ENCODE measurements at regions not wholly inside any gene's neighbourhood (a gene's known extent, or its start where the extent isn't known, plus 50 kb on each side); places are given as distances from the start of the nearest gene placed in this dataset.
"Not testable (repeated sequence)": the region's sequence is repeated elsewhere in the genome, so short reads cannot be mapped to it uniquely, and the experiment has no call there.

DNA sequence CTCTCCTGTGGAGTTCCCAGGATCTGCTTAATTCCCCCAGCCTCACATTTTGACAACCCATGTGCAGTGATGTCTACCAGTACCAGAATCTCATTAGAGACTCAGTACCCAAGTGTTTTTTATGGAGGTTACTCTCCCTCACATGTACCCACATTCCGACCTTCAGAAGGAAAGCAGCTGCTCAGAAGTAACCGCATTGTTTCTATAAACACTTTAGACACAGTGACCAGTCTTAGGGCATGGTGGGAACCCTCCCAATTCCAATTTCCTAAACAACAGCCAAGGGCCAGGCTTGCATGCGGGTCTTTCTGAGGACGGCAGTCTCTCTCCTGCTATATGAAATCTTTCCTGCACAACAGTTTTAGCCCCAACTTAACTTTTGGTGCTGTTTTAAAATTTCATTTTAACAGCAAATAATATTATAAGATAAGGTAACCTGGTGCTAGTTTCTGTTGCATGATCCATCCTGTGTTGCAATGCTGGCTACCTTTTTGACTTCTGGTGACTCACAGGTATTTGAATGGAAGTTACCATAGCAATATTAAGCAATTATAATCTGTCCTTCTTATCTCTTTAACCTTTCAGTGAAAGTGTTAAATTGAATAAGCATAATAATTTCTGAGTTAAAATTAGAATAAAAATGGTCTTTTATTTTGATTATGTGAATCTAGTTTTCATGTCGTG, 98.3 kb upstream of the THOC3 start:
- not testable (repeated sequence) for H3K4me3 ChIP-seq (ENCODE audit: insufficient read depth, low read depth, low read length); H3K9me3 Mint-ChIP-seq (ENCODE audit: unreplicated experiment); H3K27ac ChIP-seq (ENCODE audit: low read depth, low read length); H3K36me3 ChIP-seq (ENCODE audit: insufficient read depth, low read length); H2AFZ ChIP-seq (ENCODE audit: low read depth, low read length); H3K4me3 Mint-ChIP-seq (ENCODE audit: unreplicated experiment); H3K9me3 ChIP-seq (ENCODE audit: insufficient read depth, low read depth, low read length); H3K27me3 Mint-ChIP-seq (ENCODE audit: low read depth, unreplicated experiment); H3K4me2 ChIP-seq (ENCODE audit: low read length); H3K4me1 ChIP-seq (ENCODE audit: insufficient read depth, low read length); DNase-seq (ENCODE audit: low read depth); H3K27ac Mint-ChIP-seq (ENCODE audit: unreplicated experiment); FAIRE-seq; H3K27me3 ChIP-seq (ENCODE audit: insufficient read depth, low read length); H3K79me2 ChIP-seq (ENCODE audit: insufficient read depth, low read length); H3K4me1 Mint-ChIP-seq (ENCODE audit: low read depth, unreplicated experiment); H3K36me3 Mint-ChIP-seq (ENCODE audit: low read depth, unreplicated experiment); H3K9ac ChIP-seq (ENCODE audit: low read length); H4K20me1 ChIP-seq (ENCODE audit: insufficient read depth, low read length)

GRCh38 chr5:176067162-176067561, 99.0 kb upstream of the THOC3 start:
- H3K9me3 ChIP-seq (ENCODE audit: insufficient read depth, low read depth, low read length); H3K79me2 ChIP-seq (ENCODE audit: insufficient read depth, low read length); H3K36me3 ChIP-seq (ENCODE audit: insufficient read depth, low read length); H3K4me1 Mint-ChIP-seq (ENCODE audit: low read depth, unreplicated experiment); H3K4me2 ChIP-seq (ENCODE audit: low read length); H3K4me3 Mint-ChIP-seq (ENCODE audit: unreplicated experiment); H3K4me1 ChIP-seq (ENCODE audit: insufficient read depth, low read length); H2AFZ ChIP-seq (ENCODE audit: low read depth, low read length); DNase-seq (ENCODE audit: low read depth); H3K36me3 Mint-ChIP-seq (ENCODE audit: low read depth, unreplicated experiment); H3K9me3 Mint-ChIP-seq (ENCODE audit: unreplicated experiment); H4K20me1 ChIP-seq (ENCODE audit: insufficient read depth, low read length); H3K27ac ChIP-seq (ENCODE audit: low read depth, low read length); H3K27me3 Mint-ChIP-seq (ENCODE audit: low read depth, unreplicated experiment); FAIRE-seq; H3K4me3 ChIP-seq (ENCODE audit: insufficient read depth, low read depth, low read length); H3K27me3 ChIP-seq (ENCODE audit: insufficient read depth, low read length); H3K27ac Mint-ChIP-seq (ENCODE audit: unreplicated experiment); H3K9ac ChIP-seq (ENCODE audit: low read length): not testable (repeated sequence)

DNA sequence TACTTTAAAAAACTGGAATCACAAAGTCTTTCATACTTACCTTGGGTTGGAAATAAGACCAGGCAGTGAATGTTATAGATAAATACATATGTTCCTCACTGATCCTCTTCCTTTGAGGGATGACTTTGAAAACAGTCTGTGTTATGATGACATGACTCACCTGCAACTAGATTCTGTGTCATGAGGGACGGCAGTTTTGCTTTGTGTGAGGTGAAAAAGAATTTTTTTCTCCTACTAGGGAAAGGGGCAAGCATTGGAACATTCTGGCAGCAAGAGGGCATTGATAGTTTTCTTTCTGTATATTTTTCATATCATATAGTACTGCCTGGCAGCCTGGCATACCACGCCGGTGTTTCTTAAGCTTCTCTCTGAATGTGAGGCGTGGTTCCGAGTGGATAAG, 99.8 kb upstream of the THOC3 start:
- H3K27me3 ChIP-seq (ENCODE audit: insufficient read depth, low read length); H3K9ac ChIP-seq (ENCODE audit: low read length); H3K36me3 Mint-ChIP-seq (ENCODE audit: low read depth, unreplicated experiment); H4K20me1 ChIP-seq (ENCODE audit: insufficient read depth, low read length); H3K4me1 Mint-ChIP-seq (ENCODE audit: low read depth, unreplicated experiment); H3K9me3 Mint-ChIP-seq (ENCODE audit: unreplicated experiment); H3K4me2 ChIP-seq (ENCODE audit: low read length); H3K27ac ChIP-seq (ENCODE audit: low read depth, low read length); H3K4me1 ChIP-seq (ENCODE audit: insufficient read depth, low read length); DNase-seq (ENCODE audit: low read depth); H3K4me3 ChIP-seq (ENCODE audit: insufficient read depth, low read depth, low read length); H3K4me3 Mint-ChIP-seq (ENCODE audit: unreplicated experiment); FAIRE-seq; H3K36me3 ChIP-seq (ENCODE audit: insufficient read depth, low read length); H2AFZ ChIP-seq (ENCODE audit: low read depth, low read length); H3K27me3 Mint-ChIP-seq (ENCODE audit: low read depth, unreplicated experiment); H3K9me3 ChIP-seq (ENCODE audit: insufficient read depth, low read depth, low read length); H3K79me2 ChIP-seq (ENCODE audit: insufficient read depth, low read length); H3K27ac Mint-ChIP-seq (ENCODE audit: unreplicated experiment): not testable (repeated sequence)

DNA sequence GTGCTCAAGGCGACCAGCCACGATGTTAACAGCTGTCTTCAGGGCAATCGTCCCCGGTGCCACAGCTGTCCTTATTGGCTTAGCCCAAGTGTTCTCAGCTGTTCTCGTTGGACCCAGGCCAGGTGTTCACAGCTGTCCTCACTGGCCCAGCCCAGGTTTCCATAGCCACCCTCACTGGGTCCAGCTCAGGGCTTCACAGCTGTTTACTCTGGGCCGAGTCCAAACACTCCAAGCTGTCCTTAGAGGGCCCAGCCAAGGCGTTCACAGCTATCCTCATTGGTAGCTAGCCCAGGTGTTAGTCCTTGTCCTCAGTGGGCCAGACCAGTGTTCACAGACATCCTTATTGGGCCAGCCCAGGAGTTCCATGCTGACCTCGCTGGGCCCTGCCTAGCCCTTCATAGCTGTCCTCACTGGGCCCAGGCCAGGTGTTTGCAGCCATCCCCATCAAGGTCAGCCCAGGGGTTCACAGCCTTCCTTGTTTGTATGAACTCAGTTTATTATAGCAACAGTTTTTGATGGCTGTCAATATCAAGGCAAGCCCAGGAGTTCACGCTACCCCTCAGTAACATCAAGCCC, 106.0 kb upstream of the THOC3 start:
- DNase-seq (ENCODE audit: low read depth); H3K36me3 Mint-ChIP-seq (ENCODE audit: low read depth, unreplicated experiment): not testable (repeated sequence)

GRCh38 chr5:176083717-176084116, 115.6 kb upstream of the THOC3 start:
- not testable (repeated sequence) for DNase-seq (ENCODE audit: low read depth); H3K36me3 Mint-ChIP-seq (ENCODE audit: low read depth, unreplicated experiment); H3K27ac ChIP-seq (ENCODE audit: low read depth, low read length); FAIRE-seq; H3K9ac ChIP-seq (ENCODE audit: low read length); H3K4me1 Mint-ChIP-seq (ENCODE audit: low read depth, unreplicated experiment); H2AFZ ChIP-seq (ENCODE audit: low read depth, low read length); H3K27me3 ChIP-seq (ENCODE audit: insufficient read depth, low read length); H3K4me3 Mint-ChIP-seq (ENCODE audit: unreplicated experiment); H3K4me2 ChIP-seq (ENCODE audit: low read length); H3K36me3 ChIP-seq (ENCODE audit: insufficient read depth, low read length); H3K9me3 Mint-ChIP-seq (ENCODE audit: unreplicated experiment); H4K20me1 ChIP-seq (ENCODE audit: insufficient read depth, low read length); H3K79me2 ChIP-seq (ENCODE audit: insufficient read depth, low read length); H3K9me3 ChIP-seq (ENCODE audit: insufficient read depth, low read depth, low read length); H3K27me3 Mint-ChIP-seq (ENCODE audit: low read depth, unreplicated experiment); H3K4me1 ChIP-seq (ENCODE audit: insufficient read depth, low read length); H3K4me3 ChIP-seq (ENCODE audit: insufficient read depth, low read depth, low read length); H3K27ac Mint-ChIP-seq (ENCODE audit: unreplicated experiment)

More for the DNA sequence above, 106.0 kb upstream of the THOC3 start:
- H3K36me3 ChIP-seq (ENCODE audit: insufficient read depth, low read length); FAIRE-seq; H3K27ac Mint-ChIP-seq (ENCODE audit: unreplicated experiment); H3K27me3 Mint-ChIP-seq (ENCODE audit: low read depth, unreplicated experiment); H2AFZ ChIP-seq (ENCODE audit: low read depth, low read length); H3K4me3 Mint-ChIP-seq (ENCODE audit: unreplicated experiment); H3K4me1 Mint-ChIP-seq (ENCODE audit: low read depth, unreplicated experiment); H3K79me2 ChIP-seq (ENCODE audit: insufficient read depth, low read length); H3K4me3 ChIP-seq (ENCODE audit: insufficient read depth, low read depth, low read length); H3K4me2 ChIP-seq (ENCODE audit: low read length); H3K9me3 Mint-ChIP-seq (ENCODE audit: unreplicated experiment); H4K20me1 ChIP-seq (ENCODE audit: insufficient read depth, low read length); H3K4me1 ChIP-seq (ENCODE audit: insufficient read depth, low read length); H3K9me3 ChIP-seq (ENCODE audit: insufficient read depth, low read depth, low read length); H3K27me3 ChIP-seq (ENCODE audit: insufficient read depth, low read length); H3K9ac ChIP-seq (ENCODE audit: low read length); H3K27ac ChIP-seq (ENCODE audit: low read depth, low read length): not testable (repeated sequence)

- H3K36me3 ChIP-seq (ENCODE audit: insufficient read depth, low read length); FAIRE-seq; H2AFZ ChIP-seq (ENCODE audit: low read depth, low read length); H3K27ac Mint-ChIP-seq (ENCODE audit: unreplicated experiment); H3K9me3 ChIP-seq (ENCODE audit: insufficient read depth, low read depth, low read length); H3K9me3 Mint-ChIP-seq (ENCODE audit: unreplicated experiment); H3K27ac ChIP-seq (ENCODE audit: low read depth, low read length); H3K4me1 ChIP-seq (ENCODE audit: insufficient read depth, low read length); DNase-seq (ENCODE audit: low read depth); H3K9ac ChIP-seq (ENCODE audit: low read length); H3K36me3 Mint-ChIP-seq (ENCODE audit: low read depth, unreplicated experiment); H3K27me3 Mint-ChIP-seq (ENCODE audit: low read depth, unreplicated experiment); H3K4me3 Mint-ChIP-seq (ENCODE audit: unreplicated experiment); H3K4me1 Mint-ChIP-seq (ENCODE audit: low read depth, unreplicated experiment); H3K4me2 ChIP-seq (ENCODE audit: low read length); H4K20me1 ChIP-seq (ENCODE audit: insufficient read depth, low read length); H3K79me2 ChIP-seq (ENCODE audit: insufficient read depth, low read length); H3K4me3 ChIP-seq (ENCODE audit: insufficient read depth, low read depth, low read length); H3K27me3 ChIP-seq (ENCODE audit: insufficient read depth, low read length): not testable (repeated sequence)
These were observed 135.0 kb upstream of the THOC3 start for GRCh38 chr5:176103083-176103482.
